SU-DHL-6 (cell line): ENCODE measurements at regions not wholly inside any gene's neighbourhood (a gene's known extent, or its start where the extent isn't known, plus 50 kb on each side); places are given as distances from the start of the nearest gene placed in this dataset.

Experiments
- H2AFZ ChIP-seq: fragments of 200-600 bp; sonication (generic); 2 replicates; pipeline ENCODE4 v1.6.1; 2014; ENCODE audit warnings: low read depth, mild to moderate bottlenecking, moderate library complexity, mixed read lengths, antibody characterized with exemption, low read length; ENCODE audit not compliant: severe bottlenecking
- H3F3A ChIP-seq: fragments of 200-600 bp; shearing (Covaris generic); 2 replicates; pipeline ENCODE4 v1.6.0; 2016; ENCODE audit warnings: antibody characterized with exemption, mild to moderate bottlenecking; ENCODE audit not compliant: insufficient read depth
- H3K27ac ChIP-seq: fragments of 200-600 bp; sonication (generic); 2 replicates; pipeline ENCODE4 v1.5.1; 2016; ENCODE audit warnings: low read depth, mild to moderate bottlenecking, low read length, moderate library complexity, mixed read lengths
- H3K27me3 ChIP-seq: fragments of 200-600 bp; sonication (generic), shearing (Covaris generic); 2 replicates; pipeline ENCODE4 v1.6.0; 2014; ENCODE audit warnings: mild to moderate bottlenecking, low read length
- H3K36me3 ChIP-seq: fragments of 200-600 bp; sonication (generic); 2 replicates; pipeline ENCODE4 v1.6.1; 2014; ENCODE audit warnings: mild to moderate bottlenecking, low read length, mixed read lengths
- H3K4me2 ChIP-seq: fragments of 300-600, 200-600 bp; shearing (Covaris generic), sonication (generic); 2 replicates; pipeline ENCODE4 v1.6.0; 2014; ENCODE audit warnings: low read length, low read depth, mild to moderate bottlenecking; ENCODE audit not compliant: poor library complexity, severe bottlenecking
- H3K4me3 ChIP-seq: fragments of 200-600 bp; sonication (generic); 2 replicates; pipeline ENCODE4 v1.5.1; 2014; ENCODE audit warnings: antibody characterized with exemption, low read length, mild to moderate bottlenecking, mixed read lengths; ENCODE audit not compliant: insufficient read depth, poor library complexity, severe bottlenecking
- H3K79me2 ChIP-seq: fragments of 200-600 bp; sonication (generic); 2 replicates; pipeline ENCODE4 v1.6.1; 2014; ENCODE audit warnings: mild to moderate bottlenecking, low read length, moderate library complexity; ENCODE audit not compliant: insufficient read depth
- H3K9ac ChIP-seq: fragments of 200-600 bp; sonication (generic); 2 replicates; pipeline ENCODE4 v1.7.0; 2014; ENCODE audit warnings: mild to moderate bottlenecking, low read length
- H3K9me2 ChIP-seq: fragments of 200-600 bp; sonication (generic); replicated peaks from 2 replicates; pipeline ENCODE4 v1.6.1; 2014; ENCODE audit warnings: low read length; ENCODE audit not compliant: insufficient read depth
- H3K9me3 ChIP-seq: fragments of 200-600 bp; sonication (generic); 2 replicates; pipeline ENCODE4 v1.6.1; 2014; ENCODE audit warnings: low read length, mixed read lengths; ENCODE audit not compliant: insufficient read depth
- H4K20me1 ChIP-seq: fragments of 200-600 bp; sonication (generic); 2 replicates; pipeline ENCODE4 v1.6.1; 2014; ENCODE audit warnings: low read depth, mild to moderate bottlenecking, antibody characterized with exemption, low read length, moderate library complexity, mixed read lengths
- EZH2phosphoT487 ChIP-seq: fragments of 200-600 bp; sonication (generic), shearing (Covaris generic); conservative IDR thresholded peaks from 2 replicates; pipeline ENCODE4 v1.6.1; 2018; ENCODE audit warnings: mild to moderate bottlenecking, antibody characterized with exemption, low read length, moderate library complexity, mixed read lengths
- TF ChIP-seq, protein P1 (sequence below): fragments of 200-600 bp; sonication (generic); IDR thresholded peaks from one replicate; pipeline ENCODE4 v1.5.1; 2017; ENCODE audit warnings: antibody characterized with exemption, mild to moderate bottlenecking, low read length, moderate library complexity; ENCODE audit not compliant: insufficient read depth, poor library complexity, severe bottlenecking

DNA sequence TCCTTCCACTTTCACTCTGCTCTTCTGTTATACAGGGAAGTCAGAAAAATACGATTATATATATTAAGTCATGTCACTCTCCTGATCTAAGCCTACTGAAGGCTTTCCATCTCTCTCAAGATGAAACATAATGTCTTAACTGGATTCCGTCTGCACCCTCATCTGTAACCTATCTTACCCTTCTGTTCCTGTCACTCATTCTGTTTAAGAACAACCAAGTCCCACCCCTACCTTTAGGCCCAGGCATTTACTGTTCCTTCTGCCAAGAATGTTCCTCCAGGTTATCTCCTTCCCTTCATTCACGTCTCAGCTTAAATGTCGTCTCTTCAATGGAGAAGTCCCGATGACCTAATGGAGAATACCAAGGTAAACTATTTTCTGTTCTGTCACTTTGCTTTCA, 1802.4 kb downstream of the MRPL39 start:
- peak overlapping the region; percentile 79 for H2AFZ ChIP-seq
- H3K9ac ChIP-seq, result no peak overlapping the region
- H3K79me2 ChIP-seq, result no peaks in the 10 kb centered on the region
- TF ChIP-seq, protein P1, sequence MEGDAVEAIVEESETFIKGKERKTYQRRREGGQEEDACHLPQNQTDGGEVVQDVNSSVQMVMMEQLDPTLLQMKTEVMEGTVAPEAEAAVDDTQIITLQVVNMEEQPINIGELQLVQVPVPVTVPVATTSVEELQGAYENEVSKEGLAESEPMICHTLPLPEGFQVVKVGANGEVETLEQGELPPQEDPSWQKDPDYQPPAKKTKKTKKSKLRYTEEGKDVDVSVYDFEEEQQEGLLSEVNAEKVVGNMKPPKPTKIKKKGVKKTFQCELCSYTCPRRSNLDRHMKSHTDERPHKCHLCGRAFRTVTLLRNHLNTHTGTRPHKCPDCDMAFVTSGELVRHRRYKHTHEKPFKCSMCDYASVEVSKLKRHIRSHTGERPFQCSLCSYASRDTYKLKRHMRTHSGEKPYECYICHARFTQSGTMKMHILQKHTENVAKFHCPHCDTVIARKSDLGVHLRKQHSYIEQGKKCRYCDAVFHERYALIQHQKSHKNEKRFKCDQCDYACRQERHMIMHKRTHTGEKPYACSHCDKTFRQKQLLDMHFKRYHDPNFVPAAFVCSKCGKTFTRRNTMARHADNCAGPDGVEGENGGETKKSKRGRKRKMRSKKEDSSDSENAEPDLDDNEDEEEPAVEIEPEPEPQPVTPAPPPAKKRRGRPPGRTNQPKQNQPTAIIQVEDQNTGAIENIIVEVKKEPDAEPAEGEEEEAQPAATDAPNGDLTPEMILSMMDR, result no peak
- no peak for TF ChIP-seq EZH2phosphoT487
- no peaks in the 10 kb centered on the region for H3K9me2 ChIP-seq
- no peak overlapping the region for H3K27ac ChIP-seq
- no peaks in the 10 kb centered on the region for H4K20me1 ChIP-seq
- H3K4me2 ChIP-seq, result peak overlapping the region; percentile 42
- H3K36me3 ChIP-seq, result no peaks in the 10 kb centered on the region
- peaks cover 6% of the 10 kb centered on the region; the same call in 1 of the 2 replicates for H3K9me3 ChIP-seq
- H3K4me3 ChIP-seq, result no peak overlapping the region
- H3F3A ChIP-seq, result no peaks in the 10 kb centered on the region
- no peaks in the 10 kb centered on the region for H3K27me3 ChIP-seq

DNA sequence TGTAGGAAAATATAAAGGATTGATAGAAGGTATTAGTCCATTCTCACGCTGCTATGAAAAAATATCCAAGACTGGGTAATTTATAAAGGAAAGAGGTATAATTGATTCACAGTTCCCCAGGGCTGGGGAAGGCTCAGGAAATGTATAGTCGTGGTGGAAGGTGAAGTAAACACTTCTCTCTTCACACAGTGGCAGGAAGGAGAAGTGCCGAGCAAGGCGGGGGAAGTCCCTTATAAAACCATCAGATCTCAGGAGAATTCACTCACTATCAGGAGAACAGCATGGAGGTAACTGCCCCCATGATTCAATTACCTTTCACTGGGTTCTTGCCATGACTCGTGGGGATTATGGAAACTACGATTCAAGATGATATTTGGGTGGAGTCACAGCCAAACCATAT, 1806.0 kb downstream of the MRPL39 start:
- Histone ChIP-seq H4K20me1 (no peaks in the 10 kb centered on the region), H3K9me3 (peaks cover 6% of the 10 kb centered on the region; the same call in 1 of the 2 replicates), H3K4me2 (no peak overlapping the region), H3K9ac (no peak overlapping the region), H3K79me2 (no peaks in the 10 kb centered on the region), H2AFZ (peak overlapping the region; percentile 77), H3K36me3 (no peaks in the 10 kb centered on the region), H3K4me3 (no peak overlapping the region), H3K27ac (no peak overlapping the region), H3K9me2 (no peaks in the 10 kb centered on the region), H3K27me3 (no peaks in the 10 kb centered on the region), H3F3A (no peaks in the 10 kb centered on the region)
- TF ChIP-seq, protein P1, result no peak
- no peak for TF ChIP-seq EZH2phosphoT487

DNA sequence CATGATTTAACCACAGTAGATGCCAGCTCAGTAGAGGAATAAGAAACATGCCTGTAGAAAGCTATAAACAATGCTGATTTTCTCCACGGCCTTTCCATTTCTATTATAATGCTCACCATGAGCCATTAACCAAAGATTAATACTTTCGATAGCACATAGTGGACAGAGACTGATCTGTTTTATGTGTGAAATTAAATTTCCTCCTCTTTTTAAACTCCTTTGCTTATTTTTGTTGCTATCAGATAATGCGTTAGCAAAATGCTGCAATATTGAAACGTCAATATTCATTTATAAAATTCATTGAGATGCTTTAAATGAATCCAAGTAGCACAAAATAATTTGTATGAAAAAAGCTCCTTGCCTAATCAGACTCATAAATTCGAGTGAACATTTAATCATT, 1807.9 kb downstream of the MRPL39 start:
- no peak overlapping the region for H3K4me3 ChIP-seq
- no peaks in the 10 kb centered on the region for H3K9me2 ChIP-seq
- peak overlapping the region; percentile 46 for H2AFZ ChIP-seq
- H3F3A ChIP-seq, result no peaks in the 10 kb centered on the region
- H3K9ac ChIP-seq, result no peak overlapping the region
- H3K9me3 ChIP-seq, result peaks cover 6% of the 10 kb centered on the region; the same call in 1 of the 2 replicates
- TF ChIP-seq, protein P1, result no peak
- no peak for TF ChIP-seq EZH2phosphoT487
- no peaks in the 10 kb centered on the region for H3K36me3 ChIP-seq
- no peak overlapping the region for H3K27ac ChIP-seq
- H3K4me2 ChIP-seq, result no peak overlapping the region
- no peaks in the 10 kb centered on the region for H3K79me2 ChIP-seq
- no peaks in the 10 kb centered on the region for H3K27me3 ChIP-seq
- no peaks in the 10 kb centered on the region for H4K20me1 ChIP-seq
